CD14-positive monocyte (primary cell): ENCODE measurements at regions not wholly inside any gene's neighbourhood (a gene's known extent, or its start where the extent isn't known, plus 50 kb on each side); places are given as distances from the start of the nearest gene placed in this dataset.
A peak's percentile ranks its signal among the peaks of the same experiment; 100 is the strongest.
"Not testable (repeated sequence)": the region's sequence is repeated elsewhere in the genome, so short reads cannot be mapped to it uniquely, and the experiment has no call there.

Source experiments
- DNase-seq, 3 donors: peaks; one replicate each; pipeline ENCODE4 v3.0.0-alpha.2; 2011 to 2022
- H2AFZ ChIP-seq: 2 replicates; pipeline ENCODE4 v1.6.0; 2012; ENCODE audit warnings: mild to moderate bottlenecking, low read depth, low read length, inconsistent platforms; ENCODE audit not compliant: insufficient read depth, poor library complexity, severe bottlenecking
- H3K27ac ChIP-seq, 2 donors: 1 replicate in 1 of 2; 2 replicates in 1 of 2; pipeline ENCODE4 v1.5.1; 2012 to 2013; ENCODE audit warnings: low read length in 2 of 2, control low read depth in 1 of 2, inconsistent platforms in 1 of 2, low read depth in 1 of 2, mild to moderate bottlenecking in 1 of 2
- H3K27me3 ChIP-seq, 2 donors: one replicate each; pipeline versions ENCODE4 v1.6.0 to v1.6.1; 2011 to 2013; ENCODE audit warnings: low read length in 2 of 2; ENCODE audit not compliant: control insufficient read depth in 2 of 2, insufficient read depth in 2 of 2
- H3K36me3 ChIP-seq, 2 donors: replicated peaks in 1 of 2; 1 replicate in 1 of 2; 2 replicates in 1 of 2; pipeline versions ENCODE4 v1.5.1 to v1.6.1; 2012 to 2013; ENCODE audit warnings: low read length in 2 of 2, control low read depth in 1 of 2, inconsistent platforms in 1 of 2, mild to moderate bottlenecking in 1 of 2; ENCODE audit not compliant: insufficient read depth in 2 of 2, control insufficient read depth in 1 of 2
- H3K4me1 ChIP-seq, 2 donors: 1 replicate in 1 of 2; 2 replicates in 1 of 2; pipeline versions ENCODE4 v1.5.1 to v1.6.1; 2012 to 2013; ENCODE audit warnings: low read length in 2 of 2, control low read depth in 1 of 2, inconsistent platforms in 1 of 2, mild to moderate bottlenecking in 1 of 2, moderate library complexity in 1 of 2; ENCODE audit not compliant: insufficient read depth in 2 of 2, control insufficient read depth in 1 of 2
- H3K4me2 ChIP-seq: replicated peaks from 2 replicates; pipeline ENCODE3; 2012; ENCODE audit warnings: low read length, moderate library complexity, mild to moderate bottlenecking; ENCODE audit not compliant: poor library complexity, severe bottlenecking; ENCODE audit errors: extremely low read depth
- H3K4me3 ChIP-seq, 3 experiments: fragments of 200-600 bp in 1 of 3; sonication (generic) in 1 of 3; replicated peaks in 1 of 3; 1 replicate in 2 of 3; 2 replicates in 1 of 3; pipeline ENCODE4 v1.5.1; 2011 to 2013; ENCODE audit warnings: low read length in 3 of 3, mild to moderate bottlenecking in 3 of 3, control low read depth in 2 of 3, low read depth in 2 of 3, inconsistent platforms in 1 of 3, moderate library complexity in 1 of 3
- H3K79me2 ChIP-seq: 2 replicates; pipeline ENCODE4 v1.6.0; 2012; ENCODE audit warnings: mild to moderate bottlenecking, control low read depth, inconsistent platforms, low read length, moderate library complexity; ENCODE audit not compliant: insufficient read depth
- H3K9ac ChIP-seq: 2 replicates; pipeline ENCODE4 v1.6.0; 2017; ENCODE audit warnings: low read length, mild to moderate bottlenecking; ENCODE audit not compliant: insufficient read depth, poor library complexity, severe bottlenecking
- H3K9me3 ChIP-seq, 2 donors: replicated peaks in 1 of 2; 1 replicate in 1 of 2; 2 replicates in 1 of 2; pipeline versions ENCODE4 v1.5.1 to v1.6.1; 2012 to 2013; ENCODE audit warnings: low read length in 2 of 2, control low read depth in 1 of 2; ENCODE audit not compliant: control insufficient read depth in 1 of 2, insufficient read depth in 1 of 2
- H4K20me1 ChIP-seq: 2 replicates; pipeline ENCODE4 v1.6.0; 2012; ENCODE audit warnings: mild to moderate bottlenecking, low read length, control low read depth, moderate library complexity; ENCODE audit not compliant: insufficient read depth
- H3K27ac Mint-ChIP-seq, 7 donors: one replicate each; pipeline ENCODE4 v1.8.0; 2020; ENCODE audit warnings: mild to moderate bottlenecking in 7 of 7, mixed read lengths in 7 of 7, moderate library complexity in 6 of 7, inconsistent platforms in 2 of 7
- H3K27me3 Mint-ChIP-seq, 3 donors: one replicate each; pipeline ENCODE4 v1.8.0; 2021 to 2022; ENCODE audit warnings: low read depth in 3 of 3, mild to moderate bottlenecking in 3 of 3, mixed read lengths in 3 of 3, moderate library complexity in 3 of 3, inconsistent platforms in 1 of 3
- H3K36me3 Mint-ChIP-seq, 2 donors: one replicate each; pipeline ENCODE4 v1.8.0; 2020; ENCODE audit warnings: mixed read lengths in 2 of 2, inconsistent platforms in 1 of 2, mild to moderate bottlenecking in 1 of 2
- H3K4me1 Mint-ChIP-seq: one replicate; pipeline ENCODE4 v1.8.0; 2020; ENCODE audit warnings: mild to moderate bottlenecking, mixed read lengths
- H3K4me3 Mint-ChIP-seq, 2 donors: one replicate each; pipeline ENCODE4 v1.8.0; 2020; ENCODE audit warnings: mild to moderate bottlenecking in 2 of 2, mixed read lengths in 2 of 2, moderate library complexity in 1 of 2
- H3K9me3 Mint-ChIP-seq, 7 donors: one replicate each; pipeline ENCODE4 v1.8.0; 2020 to 2022; ENCODE audit warnings: mixed read lengths in 7 of 7, mild to moderate bottlenecking in 6 of 7, moderate library complexity in 6 of 7, inconsistent platforms in 2 of 7
- CTCF ChIP-seq: fragments of 200-600 bp; IDR thresholded peaks from one replicate; pipeline ENCODE4 v1.8.0; 2022; ENCODE audit warnings: antibody characterized with exemption, mild to moderate bottlenecking
- WGBS: methylation state at CpG from one replicate; pipeline ENCODE4 v1.1.5; 2013; ENCODE audit warnings: missing lambda C conversion rate; ENCODE audit not compliant: insufficient coverage; 5-methylcytosine and 5-hydroxymethylcytosine counted together
- intact Hi-C, 2 donors: fragments of 100-400 bp; cut with micrococcal nuclease; formaldehyde crosslinking; loops; one replicate each; pipeline versions ENCODE4 v1.15.0 to v1.15.1; 2023

GRCh38 chr9:63859475-63860215 is 1425.4 kb downstream of the FOXD4L5 start:
- peak in 1 of 3 donors; percentile 3 for DNase-seq
- TF ChIP-seq CTCF: no peak
- Histone ChIP-seq H3K4me2 (no peak overlapping the region), H4K20me1 (no peaks in the 10 kb centered on the region), H3K9ac (no peak overlapping the region), H3K36me3 (no peaks in the 10 kb centered on the region), H3K27me3 (no peaks in the 10 kb centered on the region), H3K4me3 (peak overlapping the region in 1 of 3 experiments; percentile 16), H2AFZ (no peak overlapping the region), H3K4me1 (no peaks in the 10 kb centered on the region), H3K79me2 (no peaks in the 10 kb centered on the region), H3K9me3 (peaks cover 13 to 16% of the 10 kb centered on the region in 2 donors), H3K27ac (no peak overlapping the region)
- Mint-ChIP-seq H3K36me3 (no peaks in the 10 kb centered on the region), H3K9me3 (peaks cover 7 to 14% (median 12%) of the 10 kb centered on the region in 7 donors), H3K4me3 (peak overlapping the region in 1 of 2 donors; percentile 75), H3K27ac (peak overlapping the region in 2 of 7 donors; percentile 5 to 85), H3K4me1 (peaks cover 3% of the 10 kb centered on the region), H3K27me3 (no peaks in the 10 kb centered on the region)
- intact Hi-C loops: no loop called here
- WGBS: 50% methylated on average over 39 of the region's 52 CpGs

- peak overlapping the region in 1 of 7 donors; percentile 85 for H3K27ac Mint-ChIP-seq
- WGBS: 37% methylated on average over 10 of the region's 24 CpGs
- H3K4me3 ChIP-seq: peak overlapping the region in 1 of 3 experiments; percentile 16
Observed at GRCh38 chr9:63859090-63859474, 1425.9 kb downstream of the FOXD4L5 start.

GRCh38 chr9:63853140-63853751 is 1431.8 kb downstream of the FOXD4L5 start:
- H3K4me1 Mint-ChIP-seq, H3K4me3 ChIP-seq, H3K9ac ChIP-seq, H4K20me1 ChIP-seq, H3K4me1 ChIP-seq, DNase-seq, H2AFZ ChIP-seq, H3K27ac Mint-ChIP-seq, H3K4me2 ChIP-seq, H3K27ac ChIP-seq, H3K36me3 ChIP-seq, H3K4me3 Mint-ChIP-seq, H3K79me2 ChIP-seq, H3K27me3 ChIP-seq, H3K9me3 ChIP-seq, H3K27me3 Mint-ChIP-seq, intact Hi-C loops, H3K36me3 Mint-ChIP-seq: not testable (repeated sequence)
- 91% methylated on average over 10 of the region's 15 CpGs for WGBS
- H3K9me3 Mint-ChIP-seq: peaks cover 2 to 14% (median 9%) of the 10 kb centered on the region in 7 donors

More at GRCh38 chr9:63859090-63859474, 1425.9 kb downstream of the FOXD4L5 start:
- H3K9ac ChIP-seq, H3K79me2 ChIP-seq, DNase-seq, H3K27ac ChIP-seq, H3K36me3 Mint-ChIP-seq, H3K27me3 ChIP-seq, H4K20me1 ChIP-seq, H3K27me3 Mint-ChIP-seq, H2AFZ ChIP-seq, intact Hi-C loops, H3K4me2 ChIP-seq, H3K36me3 ChIP-seq, H3K4me1 ChIP-seq, H3K4me1 Mint-ChIP-seq: not testable (repeated sequence)
- peaks cover 13 to 16% of the 10 kb centered on the region in 2 donors for H3K9me3 ChIP-seq
- peak overlapping the region in 1 of 2 donors; percentile 75 for H3K4me3 Mint-ChIP-seq
- H3K9me3 Mint-ChIP-seq: peaks cover 7 to 19% (median 12%) of the 10 kb centered on the region in 7 donors

- H3K4me1 ChIP-seq, H2AFZ ChIP-seq, H3K27ac Mint-ChIP-seq, intact Hi-C loops, H3K27me3 Mint-ChIP-seq, DNase-seq, H3K9ac ChIP-seq, H3K4me3 ChIP-seq, H3K27me3 ChIP-seq, H3K27ac ChIP-seq, H3K4me3 Mint-ChIP-seq, H4K20me1 ChIP-seq, H3K36me3 Mint-ChIP-seq, H3K36me3 ChIP-seq, H3K4me1 Mint-ChIP-seq, H3K79me2 ChIP-seq, H3K4me2 ChIP-seq: not testable (repeated sequence)
- peaks cover 7 to 11% of the 10 kb centered on the region in 2 donors for H3K9me3 ChIP-seq
- H3K9me3 Mint-ChIP-seq: peaks cover 7 to 11% (median 9%) of the 10 kb centered on the region in 7 donors
- 38% methylated on average over 1 of the region's 1 CpG for WGBS
Observed at GRCh38 chr9:63824804-63825203, 1460.2 kb downstream of the FOXD4L5 start.
